ELR (cell line): ENCODE measurements at regions not wholly inside any gene's neighbourhood (a gene's known extent, or its start where the extent isn't known, plus 50 kb on each side); places are given as distances from the start of the nearest gene placed in this dataset.

Source experiments
- DNase-seq: peaks from one replicate; pipeline ENCODE4 v3.0.0-alpha.2; 2015; ENCODE audit warnings: low read depth

DNA sequence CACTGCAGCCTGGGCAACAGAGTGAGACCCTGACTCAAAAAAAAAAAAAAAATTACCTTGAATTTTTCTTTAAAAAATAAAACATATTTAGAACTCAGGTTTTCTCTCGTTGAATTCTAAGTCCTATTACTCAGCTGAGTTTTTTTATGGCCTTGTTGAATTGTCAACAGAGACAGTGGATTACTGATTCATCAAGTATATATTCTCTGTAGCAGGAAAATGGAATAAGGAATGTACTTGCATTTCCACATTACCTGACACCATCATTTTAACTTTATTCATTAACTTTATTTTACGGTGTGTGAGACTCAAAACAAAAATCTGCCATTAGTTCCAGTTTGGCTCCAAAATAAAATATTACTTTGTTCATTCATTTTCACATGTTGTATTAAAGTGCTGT is 53.8 kb upstream of the APP start:
- no peak for DNase-seq
